Epithelial cell of esophagus (primary cell): ENCODE measurements at regions not wholly inside any gene's neighbourhood (a gene's known extent, or its start where the extent isn't known, plus 50 kb on each side); places are given as distances from the start of the nearest gene placed in this dataset.

Experiments used
- DNase-seq: peaks from one replicate; pipeline ENCODE4 v3.0.0; 2010; ENCODE audit warnings: low read depth
- H3K4me3 ChIP-seq: 2 replicates; pipeline ENCODE4 v1.5.1; 2011; ENCODE audit warnings: mild to moderate bottlenecking, low read length, control low read depth
- TF ChIP-seq, protein P1 (sequence below): IDR thresholded peaks from 2 replicates; pipeline ENCODE4 v1.5.1; 2011; ENCODE audit warnings: low read depth, mild to moderate bottlenecking, low read length, control low read depth, inconsistent platforms; ENCODE audit not compliant: insufficient read depth; ENCODE audit errors: missing control alignments

DNA sequence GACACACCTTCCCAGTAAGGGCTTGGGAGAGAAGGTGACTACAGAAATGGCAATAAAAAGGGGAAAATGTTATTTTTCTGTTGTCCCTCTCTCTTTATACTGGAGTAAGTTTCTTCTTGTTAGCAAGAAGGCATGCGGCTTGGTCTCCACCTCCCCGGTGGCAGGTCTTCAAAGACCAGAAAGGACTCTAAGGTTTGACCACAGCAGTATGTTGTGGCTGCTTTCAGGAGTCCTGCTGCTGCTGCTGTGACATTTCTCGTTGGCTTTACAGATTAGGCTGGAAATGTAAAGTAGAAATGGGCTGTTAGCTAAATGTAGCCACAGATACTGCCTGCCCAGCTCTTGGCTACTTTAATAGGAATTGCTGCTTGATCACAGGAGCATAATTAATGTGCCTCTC is 175.8 kb upstream of the ZBTB20 start:
- TF ChIP-seq, protein P1, sequence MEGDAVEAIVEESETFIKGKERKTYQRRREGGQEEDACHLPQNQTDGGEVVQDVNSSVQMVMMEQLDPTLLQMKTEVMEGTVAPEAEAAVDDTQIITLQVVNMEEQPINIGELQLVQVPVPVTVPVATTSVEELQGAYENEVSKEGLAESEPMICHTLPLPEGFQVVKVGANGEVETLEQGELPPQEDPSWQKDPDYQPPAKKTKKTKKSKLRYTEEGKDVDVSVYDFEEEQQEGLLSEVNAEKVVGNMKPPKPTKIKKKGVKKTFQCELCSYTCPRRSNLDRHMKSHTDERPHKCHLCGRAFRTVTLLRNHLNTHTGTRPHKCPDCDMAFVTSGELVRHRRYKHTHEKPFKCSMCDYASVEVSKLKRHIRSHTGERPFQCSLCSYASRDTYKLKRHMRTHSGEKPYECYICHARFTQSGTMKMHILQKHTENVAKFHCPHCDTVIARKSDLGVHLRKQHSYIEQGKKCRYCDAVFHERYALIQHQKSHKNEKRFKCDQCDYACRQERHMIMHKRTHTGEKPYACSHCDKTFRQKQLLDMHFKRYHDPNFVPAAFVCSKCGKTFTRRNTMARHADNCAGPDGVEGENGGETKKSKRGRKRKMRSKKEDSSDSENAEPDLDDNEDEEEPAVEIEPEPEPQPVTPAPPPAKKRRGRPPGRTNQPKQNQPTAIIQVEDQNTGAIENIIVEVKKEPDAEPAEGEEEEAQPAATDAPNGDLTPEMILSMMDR = no peak
- DNase-seq = no peak
- H3K4me3 ChIP-seq = no peak overlapping the region

GRCh38 chr3:115323380-115323779 is 176.3 kb upstream of the ZBTB20 start:
- DNase-seq = no peak
- H3K4me3 ChIP-seq = no peak overlapping the region
- TF ChIP-seq, protein P1 = no peak

DNA sequence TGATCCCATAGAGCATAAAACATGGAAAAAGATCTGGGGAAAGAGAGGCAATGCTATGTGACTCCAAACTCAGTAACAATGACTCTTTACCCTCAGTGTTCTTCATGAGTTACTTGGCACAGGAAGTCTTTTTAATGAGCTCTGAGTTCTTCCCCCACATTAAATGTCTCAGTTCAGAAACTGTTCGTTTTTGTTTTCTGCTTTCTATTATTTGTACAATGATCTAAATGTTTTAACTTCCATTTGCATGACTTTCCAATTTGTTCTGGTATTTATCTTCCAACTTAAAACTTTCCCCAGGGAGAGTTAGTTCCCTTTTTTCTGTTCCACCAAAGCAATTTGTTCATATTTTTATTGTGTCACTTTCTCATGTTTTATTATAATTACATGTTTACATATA is 177.0 kb upstream of the ZBTB20 start:
- no peak for DNase-seq
- no peak overlapping the region for H3K4me3 ChIP-seq
- TF ChIP-seq, protein P1 = no peak

DNA sequence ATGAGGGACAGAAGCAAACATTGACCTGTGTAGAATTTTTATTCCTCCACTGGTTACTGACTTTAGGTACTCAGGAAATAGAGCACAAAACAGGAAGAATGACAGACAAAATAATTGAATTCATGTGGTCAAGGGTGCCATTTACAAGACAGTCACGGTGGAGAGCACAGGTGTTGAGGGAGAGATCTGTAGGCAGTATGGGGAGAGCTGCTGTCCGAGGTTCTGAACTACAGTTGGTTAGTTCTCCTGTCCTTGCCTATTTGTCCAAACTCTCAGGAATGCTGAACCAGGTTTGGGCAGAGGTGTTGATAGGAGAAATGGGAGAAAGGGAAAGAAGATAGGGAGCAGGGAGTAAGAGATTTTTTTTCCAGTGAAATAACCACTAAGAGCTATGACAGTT is 178.5 kb upstream of the ZBTB20 start:
- H3K4me3 ChIP-seq = no peak overlapping the region
- peak; percentile 75 for DNase-seq
- TF ChIP-seq, protein P1 = no peak

DNA sequence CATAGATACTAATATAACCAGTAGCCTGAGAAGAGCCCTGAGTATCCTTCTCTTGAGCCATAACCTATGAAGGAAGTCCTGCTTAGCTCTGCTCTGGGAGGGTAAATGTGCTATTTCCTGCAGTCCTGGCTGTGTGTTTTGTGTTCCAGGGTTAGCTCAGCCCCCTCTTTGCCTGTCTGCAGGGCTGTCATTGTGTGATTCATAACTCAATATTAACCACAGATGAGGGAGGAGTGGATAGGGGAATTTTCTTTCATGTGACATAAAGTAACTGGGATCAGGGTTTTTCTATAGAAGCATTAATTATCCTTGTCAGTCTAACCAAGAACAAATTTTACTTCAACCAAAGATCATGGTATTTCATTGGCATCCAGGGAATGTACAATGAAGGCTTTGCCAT is 183.3 kb upstream of the ZBTB20 start:
- TF ChIP-seq, protein P1 = no peak
- H3K4me3 ChIP-seq = no peak overlapping the region
- peak; percentile 26 for DNase-seq

- DNase-seq = no peak
- TF ChIP-seq, protein P1 = no peak
- H3K4me3 ChIP-seq = no peak overlapping the region
These were observed 185.9 kb upstream of the ZBTB20 start for GRCh38 chr3:115332998-115333397.

GRCh38 chr3:115336836-115337235 is 189.7 kb upstream of the ZBTB20 start:
- DNase-seq = peak; percentile 78
- H3K4me3 ChIP-seq = no peak overlapping the region
- TF ChIP-seq, protein P1 = no peak
